ENCODE measurements at regions not wholly inside any gene's neighbourhood (a gene's known extent, or its start where the extent isn't known, plus 50 kb on each side); places are given as distances from the start of the nearest gene placed in this dataset.

DNA sequence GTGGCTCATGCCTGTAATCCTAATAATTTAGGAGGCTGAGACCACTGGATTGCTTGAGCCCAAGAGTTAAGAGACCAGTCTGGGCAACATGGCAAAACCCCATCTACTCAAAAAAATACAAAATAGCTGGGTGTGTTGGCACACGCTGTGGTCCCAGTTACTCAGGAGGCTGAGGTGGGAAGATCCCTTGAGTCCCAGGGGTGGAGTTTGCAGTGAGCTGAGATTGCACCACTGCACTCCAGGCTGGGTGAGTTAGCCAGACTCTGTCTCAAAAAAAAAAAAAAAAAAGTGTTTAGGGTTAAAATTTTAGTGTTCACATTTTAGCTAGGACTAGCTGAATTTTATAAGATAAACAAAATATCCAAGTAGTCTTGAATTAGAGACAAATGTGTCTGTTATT, 1340.1 kb upstream of the EPHA6 start:
- TF ChIP-seq, protein P1, sequence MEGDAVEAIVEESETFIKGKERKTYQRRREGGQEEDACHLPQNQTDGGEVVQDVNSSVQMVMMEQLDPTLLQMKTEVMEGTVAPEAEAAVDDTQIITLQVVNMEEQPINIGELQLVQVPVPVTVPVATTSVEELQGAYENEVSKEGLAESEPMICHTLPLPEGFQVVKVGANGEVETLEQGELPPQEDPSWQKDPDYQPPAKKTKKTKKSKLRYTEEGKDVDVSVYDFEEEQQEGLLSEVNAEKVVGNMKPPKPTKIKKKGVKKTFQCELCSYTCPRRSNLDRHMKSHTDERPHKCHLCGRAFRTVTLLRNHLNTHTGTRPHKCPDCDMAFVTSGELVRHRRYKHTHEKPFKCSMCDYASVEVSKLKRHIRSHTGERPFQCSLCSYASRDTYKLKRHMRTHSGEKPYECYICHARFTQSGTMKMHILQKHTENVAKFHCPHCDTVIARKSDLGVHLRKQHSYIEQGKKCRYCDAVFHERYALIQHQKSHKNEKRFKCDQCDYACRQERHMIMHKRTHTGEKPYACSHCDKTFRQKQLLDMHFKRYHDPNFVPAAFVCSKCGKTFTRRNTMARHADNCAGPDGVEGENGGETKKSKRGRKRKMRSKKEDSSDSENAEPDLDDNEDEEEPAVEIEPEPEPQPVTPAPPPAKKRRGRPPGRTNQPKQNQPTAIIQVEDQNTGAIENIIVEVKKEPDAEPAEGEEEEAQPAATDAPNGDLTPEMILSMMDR (IDR thresholded peaks at IDR 0.05) = no peak
- TF ChIP-seq EP300 (IDR thresholded peaks at IDR 0.05) (no peak), POLR2AphosphoS5 (IDR thresholded peaks at IDR 0.05) (no peak)

Measured in stomach (tissue), 4 donors.